Astrocyte (in vitro differentiated cells and primary cell): ENCODE measurements at regions not wholly inside any gene's neighbourhood (a gene's known extent, or its start where the extent isn't known, plus 50 kb on each side); places are given as distances from the start of the nearest gene placed in this dataset.

Experiments used
- DNase-seq: peaks from one replicate; pipeline ENCODE4 v3.0.0-alpha.2; 2010; ENCODE audit warnings: low read depth
- FAIRE-seq: peaks from 2 replicates; lab custom pipeline; 2011; peaks lifted over from hg19 to GRCh38; lab: Jason Lieb, UNC
- H2AFZ ChIP-seq: 2 replicates; pipeline ENCODE4 v1.6.0; 2012; ENCODE audit warnings: low read depth, low read length, inconsistent platforms
- H3K27ac ChIP-seq: 2 replicates; pipeline ENCODE4 v1.5.1; 2011; ENCODE audit warnings: low read depth, low read length, inconsistent platforms
- H3K27me3 ChIP-seq: 2 replicates; pipeline ENCODE4 v1.6.0; 2011; ENCODE audit warnings: low read length, inconsistent platforms; ENCODE audit not compliant: insufficient read depth
- H3K36me3 ChIP-seq: 2 replicates; pipeline ENCODE4 v1.5.1; 2011; ENCODE audit warnings: low read length, inconsistent platforms; ENCODE audit not compliant: insufficient read depth
- H3K4me1 ChIP-seq: 2 replicates; pipeline ENCODE4 v1.5.1; 2011; ENCODE audit warnings: low read length, inconsistent platforms; ENCODE audit not compliant: insufficient read depth
- H3K4me2 ChIP-seq: 2 replicates; pipeline ENCODE4 v1.6.0; 2012; ENCODE audit warnings: low read length, inconsistent platforms
- H3K4me3 ChIP-seq: 2 replicates; pipeline ENCODE4 v1.5.1; 2011; ENCODE audit warnings: low read depth, mild to moderate bottlenecking, low read length, inconsistent platforms; ENCODE audit not compliant: insufficient read depth
- H3K79me2 ChIP-seq: 2 replicates; pipeline ENCODE4 v1.6.0; 2012; ENCODE audit warnings: mild to moderate bottlenecking, low read length, inconsistent platforms; ENCODE audit not compliant: insufficient read depth
- H3K9ac ChIP-seq: 2 replicates; pipeline ENCODE4 v1.6.0; 2012; ENCODE audit warnings: mild to moderate bottlenecking, low read length, inconsistent platforms
- H3K9me3 ChIP-seq: 2 replicates; pipeline ENCODE4 v1.5.1; 2012; ENCODE audit warnings: low read depth, mild to moderate bottlenecking, low read length, inconsistent platforms; ENCODE audit not compliant: insufficient read depth
- H4K20me1 ChIP-seq: 2 replicates; pipeline ENCODE4 v1.6.0; 2012; ENCODE audit warnings: low read length, inconsistent platforms; ENCODE audit not compliant: insufficient read depth
- H3K27ac Mint-ChIP-seq: one replicate; pipeline ENCODE4 v1.8.0; 2021; ENCODE audit warnings: mild to moderate bottlenecking, mixed read lengths; ENCODE audit not compliant: unreplicated experiment
- H3K27me3 Mint-ChIP-seq: one replicate; pipeline ENCODE4 v1.8.0; 2021; ENCODE audit warnings: low read depth, mixed read lengths; ENCODE audit not compliant: unreplicated experiment
- H3K36me3 Mint-ChIP-seq: one replicate; pipeline ENCODE4 v1.8.0; 2021; ENCODE audit warnings: low read depth, mixed read lengths; ENCODE audit not compliant: unreplicated experiment
- H3K4me1 Mint-ChIP-seq: one replicate; pipeline ENCODE4 v1.8.0; 2021; ENCODE audit warnings: low read depth, mixed read lengths; ENCODE audit not compliant: unreplicated experiment
- H3K4me3 Mint-ChIP-seq: one replicate; pipeline ENCODE4 v1.8.0; 2021; ENCODE audit warnings: mild to moderate bottlenecking, moderate library complexity, mixed read lengths; ENCODE audit not compliant: unreplicated experiment
- H3K9me3 Mint-ChIP-seq: one replicate; pipeline ENCODE4 v1.8.0; 2021; ENCODE audit warnings: mild to moderate bottlenecking, mixed read lengths; ENCODE audit not compliant: unreplicated experiment
- EZH2 ChIP-seq: IDR thresholded peaks from 2 replicates; pipeline ENCODE4 v1.6.1; 2012; ENCODE audit warnings: mild to moderate bottlenecking, low read length, inconsistent platforms; ENCODE audit not compliant: insufficient read depth
- TF ChIP-seq, protein P1 (sequence below): IDR thresholded peaks from 2 replicates; pipeline ENCODE4 v1.5.1; 2011; ENCODE audit warnings: low read depth, mild to moderate bottlenecking, inconsistent platforms, low read length, moderate library complexity; ENCODE audit not compliant: insufficient read depth

DNA sequence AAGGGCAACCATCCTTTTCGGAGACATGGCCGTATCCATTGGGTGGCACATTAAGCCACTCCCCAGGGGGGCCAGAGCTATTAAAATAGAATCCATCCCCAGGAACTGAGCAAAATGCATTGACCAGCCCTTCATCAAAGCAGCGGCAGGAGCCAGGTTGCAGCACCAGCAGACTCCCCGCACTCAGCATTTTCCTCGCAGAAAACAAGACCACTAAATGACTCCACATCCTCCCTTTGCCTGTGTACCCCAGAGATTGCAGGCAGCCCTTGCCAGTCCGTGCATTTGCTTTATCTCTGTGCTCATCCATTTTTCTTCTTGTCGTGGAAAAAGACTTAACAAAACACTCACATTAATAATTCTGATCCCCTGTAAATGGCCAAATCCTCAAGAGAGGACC is 144.4 kb upstream of the LARGE1 start:
- FAIRE-seq = no peak
- H3K4me2 ChIP-seq = no peak overlapping the region
- no peak overlapping the region for H3K9ac ChIP-seq
- TF ChIP-seq EZH2 = no peak
- TF ChIP-seq, protein P1, sequence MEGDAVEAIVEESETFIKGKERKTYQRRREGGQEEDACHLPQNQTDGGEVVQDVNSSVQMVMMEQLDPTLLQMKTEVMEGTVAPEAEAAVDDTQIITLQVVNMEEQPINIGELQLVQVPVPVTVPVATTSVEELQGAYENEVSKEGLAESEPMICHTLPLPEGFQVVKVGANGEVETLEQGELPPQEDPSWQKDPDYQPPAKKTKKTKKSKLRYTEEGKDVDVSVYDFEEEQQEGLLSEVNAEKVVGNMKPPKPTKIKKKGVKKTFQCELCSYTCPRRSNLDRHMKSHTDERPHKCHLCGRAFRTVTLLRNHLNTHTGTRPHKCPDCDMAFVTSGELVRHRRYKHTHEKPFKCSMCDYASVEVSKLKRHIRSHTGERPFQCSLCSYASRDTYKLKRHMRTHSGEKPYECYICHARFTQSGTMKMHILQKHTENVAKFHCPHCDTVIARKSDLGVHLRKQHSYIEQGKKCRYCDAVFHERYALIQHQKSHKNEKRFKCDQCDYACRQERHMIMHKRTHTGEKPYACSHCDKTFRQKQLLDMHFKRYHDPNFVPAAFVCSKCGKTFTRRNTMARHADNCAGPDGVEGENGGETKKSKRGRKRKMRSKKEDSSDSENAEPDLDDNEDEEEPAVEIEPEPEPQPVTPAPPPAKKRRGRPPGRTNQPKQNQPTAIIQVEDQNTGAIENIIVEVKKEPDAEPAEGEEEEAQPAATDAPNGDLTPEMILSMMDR = no peak
- Mint-ChIP-seq H3K27ac (no peak overlapping the region), H3K4me3 (no peak overlapping the region), H3K4me1 (no peaks in the 10 kb centered on the region), H3K27me3 (peaks cover 10% of the 10 kb centered on the region), H3K9me3 (no peaks in the 10 kb centered on the region), H3K36me3 (no peaks in the 10 kb centered on the region)
- no peak overlapping the region for H2AFZ ChIP-seq
- H3K9me3 ChIP-seq = peaks cover 4% of the 10 kb centered on the region
- DNase-seq = no peak
- no peak overlapping the region for H3K27ac ChIP-seq
- H3K4me3 ChIP-seq = no peak overlapping the region
- no peaks in the 10 kb centered on the region for H4K20me1 ChIP-seq
- H3K4me1 ChIP-seq = no peaks in the 10 kb centered on the region
- no peaks in the 10 kb centered on the region for H3K27me3 ChIP-seq
- no peaks in the 10 kb centered on the region for H3K36me3 ChIP-seq
- H3K79me2 ChIP-seq = no peaks in the 10 kb centered on the region

DNA sequence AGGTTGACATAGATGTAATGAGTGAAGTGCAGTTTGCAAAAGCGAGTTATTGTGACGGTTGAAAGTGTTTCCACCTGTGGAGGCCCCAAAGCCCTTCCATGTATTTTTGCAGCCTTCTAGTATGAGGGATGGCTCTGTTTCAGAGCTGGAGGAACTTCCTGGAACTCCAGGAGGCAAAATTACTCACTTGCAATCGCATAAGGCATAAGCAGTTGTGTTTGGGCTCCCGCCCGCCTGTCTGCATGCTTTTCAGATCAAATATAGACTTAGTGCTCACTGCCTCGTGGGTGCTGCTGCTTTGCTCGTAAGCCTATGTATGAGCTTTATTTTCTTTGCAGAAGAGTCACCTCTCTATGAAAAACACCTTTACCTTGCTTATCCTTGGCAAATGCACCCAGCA is 146.8 kb upstream of the LARGE1 start:
- H3K36me3 ChIP-seq = no peaks in the 10 kb centered on the region
- Mint-ChIP-seq H3K4me3 (no peak overlapping the region), H3K27ac (no peak overlapping the region), H3K9me3 (no peaks in the 10 kb centered on the region), H3K4me1 (no peaks in the 10 kb centered on the region), H3K36me3 (no peaks in the 10 kb centered on the region), H3K27me3 (peaks cover 14% of the 10 kb centered on the region)
- H3K27ac ChIP-seq = no peak overlapping the region
- no peaks in the 10 kb centered on the region for H3K27me3 ChIP-seq
- H4K20me1 ChIP-seq = no peaks in the 10 kb centered on the region
- H2AFZ ChIP-seq = no peak overlapping the region
- no peaks in the 10 kb centered on the region for H3K79me2 ChIP-seq
- H3K4me3 ChIP-seq = no peak overlapping the region
- no peak overlapping the region for H3K4me2 ChIP-seq
- DNase-seq = no peak
- no peak for FAIRE-seq
- no peak overlapping the region for H3K9ac ChIP-seq
- H3K4me1 ChIP-seq = no peaks in the 10 kb centered on the region
- no peak for TF ChIP-seq EZH2
- TF ChIP-seq, protein P1 = no peak
- H3K9me3 ChIP-seq = no peaks in the 10 kb centered on the region

DNA sequence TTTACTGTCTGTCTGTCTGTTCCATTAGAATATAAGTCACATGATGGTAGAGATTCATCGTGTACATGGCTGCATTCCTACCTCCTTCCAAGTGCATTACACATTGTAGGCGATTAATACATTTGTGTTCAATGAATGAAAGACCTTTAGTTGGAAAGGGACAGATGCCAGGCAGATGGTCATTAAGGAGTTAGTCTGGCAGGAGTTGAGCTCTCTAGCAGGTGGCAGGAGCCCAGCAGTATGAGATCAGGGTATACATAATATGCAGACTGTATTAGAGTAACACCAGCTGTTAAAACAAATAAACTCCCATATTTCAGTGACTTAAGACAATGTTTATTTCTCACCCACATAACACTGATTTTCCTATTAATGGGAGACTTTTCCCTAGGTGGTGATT is 147.7 kb upstream of the LARGE1 start:
- Histone ChIP-seq H3K36me3 (no peaks in the 10 kb centered on the region), H4K20me1 (no peaks in the 10 kb centered on the region), H3K27ac (no peak overlapping the region), H3K9ac (no peak overlapping the region), H3K9me3 (no peaks in the 10 kb centered on the region), H2AFZ (no peak overlapping the region), H3K4me1 (no peaks in the 10 kb centered on the region), H3K27me3 (no peaks in the 10 kb centered on the region), H3K79me2 (no peaks in the 10 kb centered on the region), H3K4me3 (no peak overlapping the region), H3K4me2 (no peak overlapping the region)
- Mint-ChIP-seq H3K27ac (no peak overlapping the region), H3K4me1 (no peaks in the 10 kb centered on the region), H3K36me3 (no peaks in the 10 kb centered on the region), H3K4me3 (no peak overlapping the region), H3K27me3 (peaks cover 15% of the 10 kb centered on the region), H3K9me3 (no peaks in the 10 kb centered on the region)
- TF ChIP-seq, protein P1 = no peak
- TF ChIP-seq EZH2 = no peak
- no peak for FAIRE-seq
- no peak for DNase-seq
